ENCODE measurements at regions not wholly inside any gene's neighbourhood (a gene's known extent, or its start where the extent isn't known, plus 50 kb on each side); places are given as distances from the start of the nearest gene placed in this dataset.

- DNase-seq = no peak
These were observed 262.9 kb downstream of the PLA2G4A start for GRCh38 chr1:187091666-187092065.

GRCh38 chr1:187092104-187092503 lies 263.4 kb downstream of the PLA2G4A start:
- no peak for DNase-seq

- no peak for DNase-seq
These were observed 267.9 kb downstream of the PLA2G4A start for GRCh38 chr1:187096689-187097088.

- DNase-seq = no peak
These were observed 281.6 kb downstream of the PLA2G4A start for GRCh38 chr1:187110351-187110750.

GRCh38 chr1:187114792-187115191 lies 286.0 kb downstream of the PLA2G4A start:
- DNase-seq = no peak

GRCh38 chr1:187121661-187122060 lies 292.9 kb downstream of the PLA2G4A start:
- DNase-seq = no peak

- DNase-seq = no peak
These were observed 293.8 kb downstream of the PLA2G4A start for GRCh38 chr1:187122566-187122965.

GRCh38 chr1:187129132-187129531 lies 300.4 kb downstream of the PLA2G4A start:
- DNase-seq = no peak

GRCh38 chr1:187143783-187144182 lies 315.0 kb downstream of the PLA2G4A start:
- no peak for DNase-seq

- no peak for DNase-seq
These were observed 317.6 kb downstream of the PLA2G4A start for GRCh38 chr1:187146388-187146787.

- no peak for DNase-seq
These were observed 322.8 kb downstream of the PLA2G4A start for GRCh38 chr1:187151555-187151954.

GRCh38 chr1:187153047-187153446 lies 324.3 kb downstream of the PLA2G4A start:
- DNase-seq = no peak

- no peak for DNase-seq
These were observed 328.4 kb downstream of the PLA2G4A start for GRCh38 chr1:187157115-187157514.

- no peak for DNase-seq
These were observed 328.8 kb downstream of the PLA2G4A start for GRCh38 chr1:187157552-187157951.

- DNase-seq = no peak
These were observed 338.8 kb downstream of the PLA2G4A start for GRCh38 chr1:187167555-187167954.

GRCh38 chr1:187168297-187168696 lies 339.5 kb downstream of the PLA2G4A start:
- no peak for DNase-seq

GRCh38 chr1:187185389-187185788 lies 356.6 kb downstream of the PLA2G4A start:
- DNase-seq = no peak

- no peak for DNase-seq
These were observed 368.9 kb downstream of the PLA2G4A start for GRCh38 chr1:187197685-187198084.

- no peak for DNase-seq
These were observed 374.5 kb downstream of the PLA2G4A start for GRCh38 chr1:187203257-187203656.

GRCh38 chr1:187212377-187212776 lies 383.6 kb downstream of the PLA2G4A start:
- no peak for DNase-seq

GRCh38 chr1:187226396-187226795 lies 397.6 kb downstream of the PLA2G4A start:
- no peak for DNase-seq

- no peak for DNase-seq
These were observed 400.0 kb downstream of the PLA2G4A start for GRCh38 chr1:187228790-187229189.

- DNase-seq = no peak
These were observed 400.7 kb downstream of the PLA2G4A start for GRCh38 chr1:187229496-187229895.

GRCh38 chr1:187234706-187235105 lies 406.0 kb downstream of the PLA2G4A start:
- no peak for DNase-seq

- no peak for DNase-seq
These were observed 407.4 kb downstream of the PLA2G4A start for GRCh38 chr1:187236199-187236598.

All from skin of body (tissue), 1 donor.